GM04503 (cell line): ENCODE measurements at regions not wholly inside any gene's neighbourhood (a gene's known extent, or its start where the extent isn't known, plus 50 kb on each side); places are given as distances from the start of the nearest gene placed in this dataset.
A peak's percentile ranks its signal among the peaks of the same experiment; 100 is the strongest.

Experiments used
- DNase-seq: peaks from one replicate; pipeline ENCODE4 v3.0.0-alpha.2; 2012; ENCODE audit warnings: low read depth

DNA sequence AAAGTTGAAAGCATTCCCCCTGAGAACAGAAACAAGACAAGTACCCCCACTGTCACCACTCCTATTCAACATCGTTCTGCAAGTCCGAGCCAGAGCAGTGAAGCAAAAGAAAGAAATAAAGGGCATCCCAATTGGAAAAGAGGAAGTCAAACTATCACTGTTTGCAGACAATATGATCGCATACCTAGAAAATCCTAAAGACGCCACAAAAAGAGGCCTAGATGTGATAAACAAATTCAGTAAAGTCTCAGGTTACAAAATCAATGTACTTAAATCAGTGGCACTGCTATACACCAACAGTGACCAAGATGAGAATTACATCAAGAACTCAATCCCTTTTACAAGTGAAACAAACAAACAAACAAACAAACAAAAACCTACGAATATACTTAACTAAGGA, 87.7 kb upstream of the COCH start:
- no peak for DNase-seq

DNA sequence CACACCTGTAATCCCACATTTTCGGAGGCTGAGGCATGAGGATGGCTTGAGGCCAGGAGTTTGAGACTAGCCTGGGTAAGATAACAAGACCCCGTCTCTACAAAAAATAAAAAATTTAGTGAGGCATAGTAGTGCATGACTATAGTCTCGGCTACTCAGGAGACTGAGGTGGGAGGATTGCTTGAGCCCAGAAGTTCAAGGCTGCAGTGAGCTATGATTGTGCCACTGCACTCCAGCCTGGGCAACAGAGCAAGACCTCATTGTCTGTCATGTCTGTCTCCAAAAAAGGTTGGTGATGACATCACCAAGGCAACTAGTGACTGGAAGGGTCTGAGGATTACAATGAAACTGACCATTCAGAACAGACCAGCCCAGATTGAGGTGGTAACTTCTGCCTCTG, 83.5 kb upstream of the COCH start:
- no peak for DNase-seq

DNA sequence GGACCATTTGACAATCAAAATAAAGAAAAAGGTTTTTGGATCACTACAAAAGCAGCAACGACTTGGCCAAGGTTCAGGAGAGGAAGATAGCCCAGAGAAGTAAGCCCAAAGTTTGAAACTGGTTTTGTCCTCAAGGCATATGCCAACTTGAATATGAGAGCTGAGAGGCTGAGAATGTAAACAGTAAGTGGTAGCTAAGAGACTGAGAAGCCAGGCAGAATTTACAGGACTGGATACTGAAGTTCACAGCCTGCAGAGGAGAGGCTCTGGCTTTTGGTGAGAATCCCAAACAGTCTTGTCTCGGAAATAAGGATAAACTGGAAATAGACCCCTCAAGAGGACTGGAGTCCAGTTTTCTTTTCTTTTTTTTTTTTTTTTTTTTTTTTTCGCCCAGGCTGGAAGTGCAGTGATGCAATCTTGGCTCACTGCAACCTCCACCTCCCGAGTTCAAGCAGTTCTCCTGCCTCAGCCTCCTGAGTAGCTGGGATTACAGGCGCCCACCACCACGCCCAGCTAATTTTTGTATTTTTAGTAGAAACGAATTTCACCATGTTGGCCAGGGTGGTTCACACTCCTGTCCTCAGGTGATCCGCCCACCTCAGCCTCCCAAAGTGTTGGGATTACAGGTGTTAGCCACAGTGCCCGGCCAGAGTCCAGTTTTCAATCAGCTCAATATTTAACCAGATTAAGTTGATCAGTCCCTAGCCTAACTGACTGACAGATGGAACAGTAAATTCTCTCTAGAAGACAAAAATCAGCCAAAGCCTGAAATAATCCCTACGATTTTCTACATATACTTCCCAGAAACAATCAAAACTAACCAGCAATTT, 82.6 kb upstream of the COCH start:
- no peak for DNase-seq

DNA sequence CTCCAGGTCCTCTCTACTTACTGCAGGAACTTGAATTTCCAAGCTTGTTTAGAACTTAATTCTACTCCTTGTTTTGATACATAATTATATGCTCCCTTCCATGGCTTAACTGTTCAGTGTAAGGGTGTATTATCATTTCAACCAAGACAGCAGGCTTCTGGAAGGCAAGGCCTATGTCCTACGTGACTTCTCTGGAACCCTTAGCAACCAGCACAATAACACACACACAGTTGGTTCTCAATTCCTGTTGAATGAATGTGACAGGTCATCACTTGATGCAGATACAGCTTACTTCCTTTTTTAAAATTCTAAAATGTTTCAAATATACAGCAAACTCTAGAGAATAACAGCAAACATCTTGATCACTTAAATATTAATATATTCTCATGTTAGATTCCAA, 77.7 kb upstream of the COCH start:
- no peak for DNase-seq

DNA sequence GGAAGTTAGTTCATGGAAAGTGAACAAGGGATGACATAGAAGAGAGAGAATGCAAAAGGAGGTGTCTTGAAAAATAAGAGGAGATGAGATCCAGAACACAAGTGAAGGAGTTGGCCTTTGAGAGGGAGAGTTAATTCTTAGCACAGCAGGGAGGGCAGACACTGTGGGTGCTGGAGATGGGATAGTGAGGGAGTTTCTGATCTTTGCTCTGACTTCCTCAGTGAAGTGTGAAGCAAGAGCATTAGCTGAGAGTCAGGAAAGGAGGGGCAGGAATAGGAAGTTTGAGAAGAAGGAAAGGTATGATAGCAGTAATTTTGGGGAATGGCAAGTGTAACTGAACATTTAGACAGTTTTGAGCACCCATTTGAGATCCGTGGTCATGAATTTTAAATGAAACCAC, 75.8 kb upstream of the COCH start:
- no peak for DNase-seq

DNA sequence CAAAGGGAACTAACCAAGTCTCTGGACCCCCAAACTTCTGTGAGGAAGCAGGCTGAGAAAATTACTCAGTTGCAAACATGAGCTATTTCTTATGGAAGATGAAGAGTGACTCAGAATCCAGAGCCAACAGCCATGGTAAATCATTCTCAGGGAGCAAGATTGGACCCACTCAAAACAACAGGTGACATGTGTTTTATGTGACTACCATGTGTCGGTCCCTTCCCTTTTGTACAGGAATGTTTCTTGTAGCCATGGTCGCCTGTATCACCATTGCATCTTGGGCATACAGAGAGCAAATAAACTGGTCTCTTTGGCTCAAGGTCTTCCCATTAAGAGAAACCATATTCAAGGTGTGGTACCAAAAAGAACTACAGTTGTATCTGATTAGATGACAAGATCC, 75.4 kb upstream of the COCH start:
- no peak for DNase-seq

DNA sequence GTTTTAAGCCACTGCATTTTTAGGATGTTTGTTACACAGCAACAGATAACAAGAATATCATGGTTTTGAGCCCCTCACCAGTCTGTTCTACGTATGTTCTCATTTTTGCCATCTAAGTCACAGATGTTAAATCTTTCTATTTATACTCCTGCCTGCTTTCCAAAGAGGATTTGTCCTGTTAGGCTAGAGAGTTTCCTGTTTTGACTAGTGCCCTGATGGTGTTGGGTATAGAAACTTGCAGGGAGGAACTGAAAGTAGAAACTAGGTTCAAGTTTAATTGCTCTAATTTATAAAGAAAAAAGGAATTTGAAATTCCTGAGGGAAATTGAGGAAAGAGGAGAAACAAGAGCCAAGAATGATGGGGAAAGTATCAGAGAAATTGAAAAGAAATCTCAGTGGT, 74.4 kb upstream of the COCH start:
- no peak for DNase-seq

DNA sequence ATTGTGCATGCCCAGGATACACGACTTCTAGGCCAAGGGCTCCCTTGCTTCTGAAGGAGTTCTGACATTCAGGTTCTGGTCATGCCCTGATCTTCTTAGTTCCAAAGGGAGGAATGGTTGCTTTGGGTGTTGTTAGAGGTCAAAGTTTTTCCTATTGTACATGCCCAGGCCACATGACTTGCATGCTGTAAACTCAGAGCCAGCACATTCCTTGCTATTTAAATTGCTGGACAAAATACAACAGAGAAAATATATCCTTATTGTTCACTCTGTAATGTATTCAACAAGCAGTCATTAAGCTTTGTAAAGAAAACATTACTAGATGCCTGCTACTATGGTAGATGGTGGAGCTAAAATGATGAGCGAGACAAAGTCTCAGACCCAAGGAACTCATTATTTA, 71.2 kb upstream of the COCH start:
- no peak for DNase-seq

DNA sequence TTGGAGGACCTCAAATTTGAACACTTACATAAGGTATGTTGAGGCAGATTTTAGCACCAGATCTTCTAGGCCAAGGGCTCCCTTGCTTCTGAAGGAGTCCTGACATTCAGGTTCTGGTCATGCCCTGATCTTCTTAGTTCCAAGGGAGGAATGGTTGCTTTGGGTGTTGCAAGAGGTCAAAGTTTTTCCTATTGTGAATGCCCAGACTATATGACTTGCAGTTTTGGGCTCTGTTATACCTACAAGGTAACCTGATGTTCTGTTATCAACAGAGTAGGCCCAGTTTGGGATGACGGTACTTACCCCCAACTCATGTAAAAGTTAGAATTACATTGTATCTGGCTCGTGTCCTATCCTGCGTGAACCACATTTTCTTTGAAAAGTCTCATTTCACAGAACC, 69.1 kb upstream of the COCH start:
- no peak for DNase-seq

DNA sequence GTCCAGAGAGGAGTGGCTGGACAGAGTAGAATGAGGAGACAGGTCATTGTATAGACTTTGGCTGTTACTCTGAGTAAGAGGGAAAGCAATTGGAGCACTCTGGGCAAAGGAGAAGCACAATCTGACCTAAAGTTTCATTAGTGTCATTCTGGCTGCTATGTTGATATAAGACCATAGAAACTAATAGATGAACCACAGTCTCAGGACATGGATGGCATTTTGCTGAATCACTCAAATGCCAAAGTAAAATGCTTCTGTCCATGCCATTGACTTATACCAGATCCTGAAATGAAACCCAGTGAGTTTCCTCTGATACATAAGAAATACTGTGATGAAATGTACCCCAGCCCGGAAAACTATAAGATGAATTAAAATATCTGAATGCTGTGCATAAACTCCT, 65.8 kb upstream of the COCH start:
- DNase-seq: peak; percentile 2

DNA sequence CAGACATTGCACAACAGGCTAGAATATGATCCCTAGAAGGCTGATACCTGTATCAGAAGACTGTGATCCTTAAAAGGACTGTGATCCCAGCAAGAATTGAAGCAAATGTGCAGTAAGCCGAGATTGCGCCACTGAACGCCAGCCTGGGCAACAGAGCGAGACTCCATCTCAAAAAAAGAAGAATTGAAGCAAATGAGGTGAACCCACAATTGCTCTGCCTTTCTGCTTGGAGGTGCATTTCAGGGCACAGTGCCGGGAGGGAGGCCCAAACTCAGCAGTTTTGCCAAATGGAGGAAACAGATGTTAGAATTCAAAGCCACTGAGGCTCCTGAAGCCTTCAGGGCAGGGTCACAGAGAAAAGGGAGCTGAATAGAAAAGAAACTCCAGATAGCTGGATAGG, 61.1 kb upstream of the COCH start:
- DNase-seq: no peak

DNA sequence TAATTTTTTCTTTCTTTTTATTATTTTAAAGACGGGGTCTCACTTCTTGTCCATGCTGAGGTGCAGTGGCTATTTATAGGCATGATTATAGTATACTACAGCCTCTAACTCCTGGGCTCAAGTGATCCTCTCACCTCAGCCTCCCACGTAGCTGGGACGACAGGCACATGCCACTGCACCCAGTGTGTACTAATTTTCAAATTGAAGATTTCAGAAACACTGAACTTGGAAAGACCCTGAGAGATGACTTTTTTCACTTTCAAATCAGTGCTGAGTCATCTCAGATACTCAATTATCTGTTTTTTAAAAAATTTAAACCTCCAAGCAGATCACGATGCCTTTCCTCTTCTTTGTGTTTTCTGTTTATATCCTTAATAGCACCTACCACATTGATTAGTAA, 53.7 kb upstream of the COCH start:
- no peak for DNase-seq

DNA sequence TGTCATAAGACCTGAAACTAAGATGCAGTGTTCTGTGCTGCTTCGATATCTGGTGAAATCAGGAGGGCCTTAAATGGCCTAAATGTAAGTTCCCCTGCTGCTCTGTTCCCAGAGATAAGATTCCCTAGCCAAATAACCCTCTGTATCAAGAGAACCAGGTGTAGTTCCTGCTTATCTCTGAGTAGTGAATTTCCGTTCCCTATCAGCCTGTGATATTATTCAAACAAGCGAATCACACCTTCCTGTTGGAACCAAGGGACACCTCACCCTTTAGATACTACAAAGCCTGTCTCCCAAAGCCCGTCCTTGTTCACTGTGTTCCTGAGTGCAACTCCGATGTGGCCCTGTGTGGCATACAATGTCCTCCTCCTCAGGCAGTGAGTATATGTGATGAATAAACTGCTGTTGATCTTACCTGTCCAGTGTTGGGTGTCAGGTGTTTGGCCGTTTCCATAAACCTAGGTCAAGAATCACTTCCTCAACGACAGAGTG, 52.2 kb upstream of the COCH start:
- no peak for DNase-seq
